ENCODE measurements at regions not wholly inside any gene's neighbourhood (a gene's known extent, or its start where the extent isn't known, plus 50 kb on each side); places are given as distances from the start of the nearest gene placed in this dataset.

- Histone ChIP-seq H3K9ac (ENCODE audit: low read depth, low read length) (no peak overlapping the region), H2AFZ (ENCODE audit: low read depth, low read length) (no peak overlapping the region), H3K9me3 (ENCODE audit: insufficient read depth, low read length, severe bottlenecking) (no peaks in the 10 kb centered on the region), H3K27me3 (ENCODE audit: insufficient read depth, low read length, poor library complexity) (no peaks in the 10 kb centered on the region), H3K4me3 (ENCODE audit: low read depth in 1 of 2, low read length in 2 of 2) (no peak overlapping the region), H3K4me2 (ENCODE audit: insufficient read depth, low read length) (no peak overlapping the region), H3K27ac (ENCODE audit: low read length) (no peak overlapping the region), H3K4me1 (ENCODE audit: insufficient read depth, low read length) (no peaks in the 10 kb centered on the region), H4K20me1 (ENCODE audit: insufficient read depth, low read length) (no peaks in the 10 kb centered on the region), H3K79me2 (ENCODE audit: insufficient read depth, low read length) (no peaks in the 10 kb centered on the region), H3K36me3 (ENCODE audit: insufficient read depth, low read length) (no peaks in the 10 kb centered on the region)
- DNase-seq (no peak), ATAC-seq (ENCODE audit: insufficient read depth, low read depth) (no peak)
- TF ChIP-seq EZH2 (IDR thresholded peaks at IDR 0.05; ENCODE audit: borderline replicate concordance, low read depth, low read length, severe bottlenecking) = no peak
- TF ChIP-seq CTCF (IDR thresholded peaks at IDR 0.05; ENCODE audit: borderline replicate concordance, extremely low read depth, low read length, poor library complexity, severe bottlenecking) = no peak
These were observed 1454.8 kb downstream of the FSTL5 start for GRCh38 chr4:160709026-160709425.

- ATAC-seq (ENCODE audit: insufficient read depth, low read depth) = no peak
- no peak for TF ChIP-seq CTCF (IDR thresholded peaks at IDR 0.05; ENCODE audit: borderline replicate concordance, extremely low read depth, low read length, poor library complexity, severe bottlenecking)
- TF ChIP-seq EZH2 (IDR thresholded peaks at IDR 0.05; ENCODE audit: borderline replicate concordance, low read depth, low read length, severe bottlenecking) = no peak
- H3K4me3 ChIP-seq (ENCODE audit: low read depth in 1 of 2, low read length in 2 of 2) = no peak overlapping the region
These were observed 1454.3 kb downstream of the FSTL5 start for GRCh38 chr4:160709546-160709945.

GRCh38 chr4:160716551-160716950, 1447.2 kb downstream of the FSTL5 start:
- Histone ChIP-seq H3K4me3 (ENCODE audit: low read depth in 1 of 2, low read length in 2 of 2) (no peak overlapping the region), H3K9ac (ENCODE audit: low read depth, low read length) (no peak overlapping the region), H3K4me2 (ENCODE audit: insufficient read depth, low read length) (no peak overlapping the region), H3K36me3 (ENCODE audit: insufficient read depth, low read length) (no peaks in the 10 kb centered on the region), H2AFZ (ENCODE audit: low read depth, low read length) (no peak overlapping the region), H4K20me1 (ENCODE audit: insufficient read depth, low read length) (no peaks in the 10 kb centered on the region), H3K79me2 (ENCODE audit: insufficient read depth, low read length) (no peaks in the 10 kb centered on the region), H3K4me1 (ENCODE audit: insufficient read depth, low read length) (no peaks in the 10 kb centered on the region), H3K9me3 (ENCODE audit: insufficient read depth, low read length, severe bottlenecking) (no peaks in the 10 kb centered on the region), H3K27ac (ENCODE audit: low read length) (no peak overlapping the region), H3K27me3 (ENCODE audit: insufficient read depth, low read length, poor library complexity) (no peaks in the 10 kb centered on the region)
- DNase-seq (no peak), ATAC-seq (ENCODE audit: insufficient read depth, low read depth) (no peak)
- TF ChIP-seq CTCF (IDR thresholded peaks at IDR 0.05; ENCODE audit: borderline replicate concordance, extremely low read depth, low read length, poor library complexity, severe bottlenecking) (no peak), EZH2 (IDR thresholded peaks at IDR 0.05; ENCODE audit: borderline replicate concordance, low read depth, low read length, severe bottlenecking) (no peak)

More at GRCh38 chr4:160709546-160709945, 1454.3 kb downstream of the FSTL5 start:
- H3K79me2 ChIP-seq (ENCODE audit: insufficient read depth, low read length) = no peaks in the 10 kb centered on the region
- H3K4me2 ChIP-seq (ENCODE audit: insufficient read depth, low read length) = no peak overlapping the region
- no peaks in the 10 kb centered on the region for H3K36me3 ChIP-seq (ENCODE audit: insufficient read depth, low read length)
- no peak overlapping the region for H3K9ac ChIP-seq (ENCODE audit: low read depth, low read length)
- no peaks in the 10 kb centered on the region for H3K27me3 ChIP-seq (ENCODE audit: insufficient read depth, low read length, poor library complexity)
- no peaks in the 10 kb centered on the region for H3K9me3 ChIP-seq (ENCODE audit: insufficient read depth, low read length, severe bottlenecking)
- H3K27ac ChIP-seq (ENCODE audit: low read length) = no peak overlapping the region
- no peak overlapping the region for H2AFZ ChIP-seq (ENCODE audit: low read depth, low read length)
- DNase-seq = no peak
- no peaks in the 10 kb centered on the region for H4K20me1 ChIP-seq (ENCODE audit: insufficient read depth, low read length)
- H3K4me1 ChIP-seq (ENCODE audit: insufficient read depth, low read length) = no peaks in the 10 kb centered on the region

- Histone ChIP-seq H3K9me3 (ENCODE audit: insufficient read depth, low read length, severe bottlenecking) (no peaks in the 10 kb centered on the region), H3K4me3 (ENCODE audit: low read depth in 1 of 2, low read length in 2 of 2) (no peak overlapping the region), H3K4me1 (ENCODE audit: insufficient read depth, low read length) (no peaks in the 10 kb centered on the region), H3K36me3 (ENCODE audit: insufficient read depth, low read length) (no peaks in the 10 kb centered on the region), H3K4me2 (ENCODE audit: insufficient read depth, low read length) (no peak overlapping the region), H2AFZ (ENCODE audit: low read depth, low read length) (no peak overlapping the region), H3K27me3 (ENCODE audit: insufficient read depth, low read length, poor library complexity) (no peaks in the 10 kb centered on the region), H4K20me1 (ENCODE audit: insufficient read depth, low read length) (no peaks in the 10 kb centered on the region), H3K79me2 (ENCODE audit: insufficient read depth, low read length) (no peaks in the 10 kb centered on the region), H3K9ac (ENCODE audit: low read depth, low read length) (no peak overlapping the region), H3K27ac (ENCODE audit: low read length) (no peak overlapping the region)
- ATAC-seq (ENCODE audit: insufficient read depth, low read depth) = no peak
- no peak for TF ChIP-seq CTCF (IDR thresholded peaks at IDR 0.05; ENCODE audit: borderline replicate concordance, extremely low read depth, low read length, poor library complexity, severe bottlenecking)
- no peak for TF ChIP-seq EZH2 (IDR thresholded peaks at IDR 0.05; ENCODE audit: borderline replicate concordance, low read depth, low read length, severe bottlenecking)
- no peak for DNase-seq
These were observed 1446.0 kb downstream of the FSTL5 start for GRCh38 chr4:160717848-160718247.
